Smooth muscle cell (in vitro differentiated cells): ENCODE measurements at regions not wholly inside any gene's neighbourhood (a gene's known extent, or its start where the extent isn't known, plus 50 kb on each side); places are given as distances from the start of the nearest gene placed in this dataset.

Experiments used
- DNase-seq: peaks from one replicate; lab custom pipeline; 2025; ENCODE audit not compliant: unreplicated experiment; lab: John Stamatoyannopoulos, UW
- H2AFZ ChIP-seq: fragments of 200-600 bp; sonication (generic); 2 replicates; pipeline ENCODE4 v1.6.0; 2016; ENCODE audit warnings: antibody characterized with exemption, low read depth, mild to moderate bottlenecking
- H3F3A ChIP-seq: fragments of 200-600 bp; sonication (generic); 2 replicates; pipeline ENCODE4 v1.6.0; 2017; ENCODE audit warnings: antibody characterized with exemption, low read depth
- H3K27ac ChIP-seq: fragments of 200-600 bp; sonication (generic); 2 replicates; pipeline ENCODE4 v1.5.1; 2016; ENCODE audit warnings: low read depth, mild to moderate bottlenecking
- H3K27me3 ChIP-seq: fragments of 200-600 bp; sonication (generic); 2 replicates; pipeline ENCODE4 v1.6.1; 2016; ENCODE audit warnings: low read depth, mild to moderate bottlenecking
- H3K36me3 ChIP-seq: fragments of 200-600 bp; sonication (generic); 2 replicates; pipeline ENCODE4 v1.5.1; 2016; ENCODE audit warnings: low read depth
- H3K4me1 ChIP-seq: fragments of 200-600 bp; sonication (generic); 2 replicates; pipeline ENCODE4 v1.5.1; 2016; ENCODE audit warnings: low read depth
- H3K4me2 ChIP-seq: fragments of 200-600 bp; sonication (generic); 2 replicates; pipeline ENCODE4 v1.6.0; 2016; ENCODE audit warnings: mild to moderate bottlenecking
- H3K4me3 ChIP-seq: fragments of 200-600 bp; sonication (generic); 2 replicates; pipeline ENCODE4 v1.5.1; 2016; ENCODE audit warnings: mild to moderate bottlenecking
- H3K79me2 ChIP-seq: fragments of 200-600 bp; sonication (generic); 2 replicates; pipeline ENCODE4 v1.6.0; 2016; ENCODE audit warnings: low read depth, mild to moderate bottlenecking
- H3K9ac ChIP-seq: fragments of 200-600 bp; sonication (generic); 2 replicates; pipeline ENCODE4 v1.6.0; 2016; ENCODE audit warnings: low read depth
- H3K9me3 ChIP-seq: fragments of 200-600 bp; sonication (generic); replicated peaks from 2 replicates; pipeline ENCODE4 v1.5.1; 2016; ENCODE audit warnings: low read depth
- H4K20me1 ChIP-seq: fragments of 200-600 bp; sonication (generic); 2 replicates; pipeline ENCODE4 v1.6.0; 2016; ENCODE audit warnings: low read depth
- WGBS: methylation state at CpG from one replicate; pipeline ENCODE4 v1.1.7; 2016; ENCODE audit warnings: low lambda C conversion rate; 5-methylcytosine and 5-hydroxymethylcytosine counted together
- TF ChIP-seq, protein P1 (sequence below): fragments of 200-600 bp; sonication (generic); IDR thresholded peaks from 2 replicates; pipeline ENCODE4 v1.5.1; 2017; ENCODE audit warnings: borderline replicate concordance, mild to moderate bottlenecking, antibody characterized with exemption; ENCODE audit not compliant: insufficient read depth, poor library complexity, severe bottlenecking

- H3K4me3 ChIP-seq, result no peak overlapping the region
These were observed 160.6 kb upstream of the HMGA2 start for GRCh38 chr12:65663648-65664047.

DNA sequence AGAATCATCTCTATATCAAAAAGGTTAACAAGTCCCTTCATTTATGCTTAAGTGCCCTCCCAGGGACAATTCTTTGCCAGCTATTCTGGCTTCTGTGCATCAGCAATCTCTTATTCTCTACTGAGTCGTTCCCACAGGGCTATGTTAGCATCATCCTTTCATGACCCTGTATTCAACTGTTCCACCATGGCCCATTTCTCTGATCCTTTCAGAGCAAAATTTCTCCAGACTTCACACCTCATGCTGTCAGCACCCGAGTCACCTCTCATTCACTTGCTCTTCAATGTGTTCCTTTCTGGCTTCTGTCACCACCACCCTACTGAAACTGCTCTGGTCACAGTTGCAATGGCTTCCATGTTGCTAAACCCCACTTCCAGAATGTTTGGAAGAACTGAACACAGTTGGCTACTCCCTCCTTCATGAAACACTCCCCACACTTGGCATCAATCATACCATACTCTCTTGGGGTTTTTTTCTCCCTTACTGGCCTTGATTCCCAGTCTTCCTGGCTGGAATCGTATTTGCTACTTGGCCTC is 159.5 kb upstream of the HMGA2 start:
- Histone ChIP-seq H3F3A (peaks cover 6% of the 10 kb centered on the region), H3K4me3 (no peak overlapping the region), H3K4me1 (peaks cover 19% of the 10 kb centered on the region), H4K20me1 (no peaks in the 10 kb centered on the region), H3K27me3 (no peaks in the 10 kb centered on the region), H3K79me2 (no peaks in the 10 kb centered on the region), H3K4me2 (no peak overlapping the region), H3K36me3 (no peaks in the 10 kb centered on the region), H3K9ac (no peak overlapping the region), H2AFZ (no peak overlapping the region), H3K27ac (no peak overlapping the region), H3K9me3 (no peaks in the 10 kb centered on the region)
- no peak for DNase-seq
- WGBS, result 88% methylated on average over 3 of the region's 3 CpGs
- TF ChIP-seq, protein P1, sequence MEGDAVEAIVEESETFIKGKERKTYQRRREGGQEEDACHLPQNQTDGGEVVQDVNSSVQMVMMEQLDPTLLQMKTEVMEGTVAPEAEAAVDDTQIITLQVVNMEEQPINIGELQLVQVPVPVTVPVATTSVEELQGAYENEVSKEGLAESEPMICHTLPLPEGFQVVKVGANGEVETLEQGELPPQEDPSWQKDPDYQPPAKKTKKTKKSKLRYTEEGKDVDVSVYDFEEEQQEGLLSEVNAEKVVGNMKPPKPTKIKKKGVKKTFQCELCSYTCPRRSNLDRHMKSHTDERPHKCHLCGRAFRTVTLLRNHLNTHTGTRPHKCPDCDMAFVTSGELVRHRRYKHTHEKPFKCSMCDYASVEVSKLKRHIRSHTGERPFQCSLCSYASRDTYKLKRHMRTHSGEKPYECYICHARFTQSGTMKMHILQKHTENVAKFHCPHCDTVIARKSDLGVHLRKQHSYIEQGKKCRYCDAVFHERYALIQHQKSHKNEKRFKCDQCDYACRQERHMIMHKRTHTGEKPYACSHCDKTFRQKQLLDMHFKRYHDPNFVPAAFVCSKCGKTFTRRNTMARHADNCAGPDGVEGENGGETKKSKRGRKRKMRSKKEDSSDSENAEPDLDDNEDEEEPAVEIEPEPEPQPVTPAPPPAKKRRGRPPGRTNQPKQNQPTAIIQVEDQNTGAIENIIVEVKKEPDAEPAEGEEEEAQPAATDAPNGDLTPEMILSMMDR, result no peak

More at GRCh38 chr12:65663648-65664047, 160.6 kb upstream of the HMGA2 start:
- H3K4me2 ChIP-seq, result no peak overlapping the region
- H4K20me1 ChIP-seq, result no peaks in the 10 kb centered on the region
- H3K36me3 ChIP-seq, result no peaks in the 10 kb centered on the region
- H3K9ac ChIP-seq, result no peak overlapping the region
- DNase-seq, result no peak
- H3K9me3 ChIP-seq, result no peaks in the 10 kb centered on the region
- no peak overlapping the region for H2AFZ ChIP-seq
- H3K27me3 ChIP-seq, result no peaks in the 10 kb centered on the region
- WGBS, result 79% methylated on average over 5 of the region's 5 CpGs
- H3F3A ChIP-seq, result peaks cover 6% of the 10 kb centered on the region
- peaks cover 19% of the 10 kb centered on the region for H3K4me1 ChIP-seq
- H3K79me2 ChIP-seq, result no peaks in the 10 kb centered on the region
- no peak overlapping the region for H3K27ac ChIP-seq
- TF ChIP-seq, protein P1, result no peak

DNA sequence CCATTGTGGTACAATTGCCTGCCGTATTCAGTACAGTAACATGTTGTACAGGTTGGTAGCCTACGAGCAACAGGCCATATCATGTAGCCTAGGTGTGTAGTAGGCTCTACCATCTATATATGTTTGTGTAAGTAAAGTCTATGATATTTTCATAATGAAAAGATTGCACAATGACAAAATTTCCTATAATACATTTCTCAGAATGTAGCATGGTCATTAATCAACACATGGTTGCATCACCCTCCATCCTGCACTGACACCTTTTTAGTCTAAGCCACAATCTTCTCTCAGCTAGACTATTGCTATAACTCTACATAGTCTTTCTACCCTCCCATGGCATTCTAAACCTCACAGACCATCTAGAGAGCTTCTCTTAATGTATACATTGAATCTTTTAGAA is 158.5 kb upstream of the HMGA2 start:
- no peak overlapping the region for H3K4me3 ChIP-seq
- no peaks in the 10 kb centered on the region for H3K27me3 ChIP-seq
- no peaks in the 10 kb centered on the region for H3K9me3 ChIP-seq
- WGBS, result 98% methylated on average over 2 of the region's 2 CpGs
- no peaks in the 10 kb centered on the region for H3K79me2 ChIP-seq
- H2AFZ ChIP-seq, result no peak overlapping the region
- H3K9ac ChIP-seq, result no peak overlapping the region
- no peak overlapping the region for H3K4me2 ChIP-seq
- TF ChIP-seq, protein P1, result no peak
- no peak for DNase-seq
- no peak overlapping the region for H3K27ac ChIP-seq
- peaks cover 19% of the 10 kb centered on the region for H3K4me1 ChIP-seq
- peaks cover 6% of the 10 kb centered on the region for H3F3A ChIP-seq
- no peaks in the 10 kb centered on the region for H4K20me1 ChIP-seq
- H3K36me3 ChIP-seq, result no peaks in the 10 kb centered on the region

DNA sequence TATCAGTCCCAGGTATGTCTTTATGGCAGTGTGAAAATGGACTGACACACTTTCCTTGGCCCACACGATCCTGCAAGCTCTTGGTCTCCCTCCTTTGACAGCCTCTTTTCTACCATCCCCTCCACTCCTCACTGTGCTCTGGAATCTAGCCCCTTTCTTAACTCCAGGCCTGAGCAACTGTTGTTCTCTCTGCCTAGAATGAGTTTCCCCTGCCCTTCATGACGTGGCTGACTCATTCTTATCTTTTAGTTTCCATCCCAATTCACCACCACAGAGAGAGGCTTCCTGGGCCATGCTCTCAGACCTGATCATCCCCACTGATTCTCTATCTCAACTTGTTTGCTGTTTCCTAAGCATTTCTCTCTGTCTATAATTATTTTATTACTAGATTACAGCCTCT is 157.4 kb upstream of the HMGA2 start:
- H3K36me3 ChIP-seq, result no peaks in the 10 kb centered on the region
- 41% methylated on average over 2 of the region's 2 CpGs for WGBS

More for the DNA sequence above, 157.4 kb upstream of the HMGA2 start:
- Histone ChIP-seq H3K27ac (peak overlapping the region; percentile 40), H3F3A (peaks cover 6% of the 10 kb centered on the region), H3K9ac (no peak overlapping the region), H3K9me3 (no peaks in the 10 kb centered on the region), H3K27me3 (no peaks in the 10 kb centered on the region), H4K20me1 (no peaks in the 10 kb centered on the region), H2AFZ (no peak overlapping the region), H3K4me2 (no peak overlapping the region), H3K4me1 (peaks cover 19% of the 10 kb centered on the region), H3K79me2 (no peaks in the 10 kb centered on the region), H3K4me3 (no peak overlapping the region)
- TF ChIP-seq, protein P1, result no peak
- DNase-seq, result no peak
